ENCODE measurements at regions not wholly inside any gene's neighbourhood (a gene's known extent, or its start where the extent isn't known, plus 50 kb on each side); places are given as distances from the start of the nearest gene placed in this dataset.

DNA sequence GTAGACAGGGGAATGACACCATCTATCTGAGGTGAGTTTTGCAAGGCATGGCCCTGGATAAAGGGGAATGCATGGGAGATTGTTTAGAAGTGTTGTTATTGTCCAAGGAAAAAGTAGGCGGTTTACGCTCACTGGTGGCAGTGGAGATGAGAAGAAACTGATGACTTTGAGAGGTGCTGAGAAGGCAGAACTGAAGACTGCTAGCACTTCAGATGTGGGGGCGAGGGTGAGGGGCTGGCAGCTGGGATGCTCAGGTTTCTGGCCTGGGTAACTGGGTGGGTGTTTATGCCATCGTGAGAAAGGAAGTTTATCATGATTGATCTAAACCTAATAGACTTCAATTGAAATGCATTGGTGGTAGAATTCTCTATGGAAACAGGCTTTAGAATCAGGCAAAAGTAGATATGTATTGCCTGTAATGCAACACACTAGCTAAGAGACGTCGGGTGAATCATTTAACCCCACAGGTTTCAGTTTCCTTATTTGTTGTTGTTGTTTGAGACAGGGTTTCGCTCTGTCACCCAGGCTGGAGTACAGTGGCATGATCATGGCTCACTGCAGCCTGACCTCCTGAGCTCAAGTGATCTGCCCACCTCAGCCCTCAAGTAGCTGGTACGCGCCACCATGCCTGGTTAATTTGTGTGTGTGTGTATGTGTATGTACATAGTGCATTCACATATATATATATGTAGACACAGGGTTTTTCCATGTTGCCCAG lies 123.5 kb downstream of the SLC24A2 start:
- H3K27me3 ChIP-seq (replicated peaks in 1 of 2; ENCODE audit: control insufficient read depth in 2 of 2, insufficient read depth in 2 of 2, low read length in 1 of 2): no peaks in the 10 kb centered on the region; a peak in 1 of 4 replicates
- in situ Hi-C loops (cut with MboI): no loop called here
- DNase-seq (ENCODE audit: low read depth, low spot score): peak; percentile 26
- BruUV-seq (replicated peaks): no TSS peak
- peak overlapping the region; percentile 19; the same call in 1 of the 2 replicates for H3K4me2 ChIP-seq (ENCODE audit: control insufficient read depth, insufficient read depth)
- no peak overlapping the region for H2AFZ ChIP-seq (ENCODE audit: control insufficient read depth, low read depth, low read length)
- intact Hi-C loops (cut with micrococcal nuclease; ENCODE audit: unreplicated experiment): no loop called here
- ChIA-PET CTCF (no interaction called here), RAD21 (ENCODE audit: unreplicated experiment) (interaction anchor here (0.8 kb wide), 1 partner anchor 32 kb away, joined by 3 read pairs; no protein-coding TSS in a partner anchor), POLR2A (no interaction called here), SMC1A (ENCODE audit: uncharacterized antibody, unreplicated experiment) (no interaction called here)
- no peak overlapping the region for H3K27ac ChIP-seq (ENCODE audit: control insufficient read depth, insufficient read depth)
- H4K20me1 ChIP-seq (ENCODE audit: control insufficient read depth, insufficient read depth): no peaks in the 10 kb centered on the region
- FAIRE-seq: peak; percentile 41
- peaks cover 2% of the 10 kb centered on the region; the same call in 1 of the 2 replicates for H3K4me1 ChIP-seq (ENCODE audit: control insufficient read depth, insufficient read depth, low read length)
- H3K4me3 ChIP-seq: no peak overlapping the region
- H3K9me3 ChIP-seq (replicated peaks; ENCODE audit: control insufficient read depth, insufficient read depth, low read length): no peaks in the 10 kb centered on the region
- no peaks in the 10 kb centered on the region for H3K36me3 ChIP-seq (ENCODE audit: control insufficient read depth in 2 of 2, insufficient read depth in 2 of 2, low read length in 1 of 2)
- no peaks in the 10 kb centered on the region for H3K79me2 ChIP-seq (ENCODE audit: control insufficient read depth, insufficient read depth, low read length)
- 0 out of 2 replicates have a peak, but pooled peaks have one; percentile 12 for TF ChIP-seq NR2F1 (conservative IDR thresholded peaks at IDR 0.05)
- TF ChIP-seq, protein P1, sequence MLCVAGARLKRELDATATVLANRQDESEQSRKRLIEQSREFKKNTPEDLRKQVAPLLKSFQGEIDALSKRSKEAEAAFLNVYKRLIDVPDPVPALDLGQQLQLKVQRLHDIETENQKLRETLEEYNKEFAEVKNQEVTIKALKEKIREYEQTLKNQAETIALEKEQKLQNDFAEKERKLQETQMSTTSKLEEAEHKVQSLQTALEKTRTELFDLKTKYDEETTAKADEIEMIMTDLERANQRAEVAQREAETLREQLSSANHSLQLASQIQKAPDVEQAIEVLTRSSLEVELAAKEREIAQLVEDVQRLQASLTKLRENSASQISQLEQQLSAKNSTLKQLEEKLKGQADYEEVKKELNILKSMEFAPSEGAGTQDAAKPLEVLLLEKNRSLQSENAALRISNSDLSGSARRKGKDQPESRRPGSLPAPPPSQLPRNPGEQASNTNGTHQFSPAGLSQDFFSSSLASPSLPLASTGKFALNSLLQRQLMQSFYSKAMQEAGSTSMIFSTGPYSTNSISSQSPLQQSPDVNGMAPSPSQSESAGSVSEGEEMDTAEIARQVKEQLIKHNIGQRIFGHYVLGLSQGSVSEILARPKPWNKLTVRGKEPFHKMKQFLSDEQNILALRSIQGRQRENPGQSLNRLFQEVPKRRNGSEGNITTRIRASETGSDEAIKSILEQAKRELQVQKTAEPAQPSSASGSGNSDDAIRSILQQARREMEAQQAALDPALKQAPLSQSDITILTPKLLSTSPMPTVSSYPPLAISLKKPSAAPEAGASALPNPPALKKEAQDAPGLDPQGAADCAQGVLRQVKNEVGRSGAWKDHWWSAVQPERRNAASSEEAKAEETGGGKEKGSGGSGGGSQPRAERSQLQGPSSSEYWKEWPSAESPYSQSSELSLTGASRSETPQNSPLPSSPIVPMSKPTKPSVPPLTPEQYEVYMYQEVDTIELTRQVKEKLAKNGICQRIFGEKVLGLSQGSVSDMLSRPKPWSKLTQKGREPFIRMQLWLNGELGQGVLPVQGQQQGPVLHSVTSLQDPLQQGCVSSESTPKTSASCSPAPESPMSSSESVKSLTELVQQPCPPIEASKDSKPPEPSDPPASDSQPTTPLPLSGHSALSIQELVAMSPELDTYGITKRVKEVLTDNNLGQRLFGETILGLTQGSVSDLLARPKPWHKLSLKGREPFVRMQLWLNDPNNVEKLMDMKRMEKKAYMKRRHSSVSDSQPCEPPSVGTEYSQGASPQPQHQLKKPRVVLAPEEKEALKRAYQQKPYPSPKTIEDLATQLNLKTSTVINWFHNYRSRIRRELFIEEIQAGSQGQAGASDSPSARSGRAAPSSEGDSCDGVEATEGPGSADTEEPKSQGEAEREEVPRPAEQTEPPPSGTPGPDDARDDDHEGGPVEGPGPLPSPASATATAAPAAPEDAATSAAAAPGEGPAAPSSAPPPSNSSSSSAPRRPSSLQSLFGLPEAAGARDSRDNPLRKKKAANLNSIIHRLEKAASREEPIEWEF (IDR thresholded peaks at IDR 0.05; ENCODE audit: insufficient replicate concordance, low read depth, low read length): no peak
- peak; percentile 31 for TF ChIP-seq JUNB (IDR thresholded peaks at IDR 0.05)
- H3K9ac ChIP-seq (ENCODE audit: control insufficient read depth, insufficient read depth, low read length): no peak overlapping the region
- ATAC-seq: peak; percentile 98
- 34% methylated on average over 9 of the region's 9 CpGs for WGBS (ENCODE audit: insufficient coverage, insufficient replicate concordance, low lambda C conversion rate, missing lambda C conversion rate)
